ENCODE measurements at regions not wholly inside any gene's neighbourhood (a gene's known extent, or its start where the extent isn't known, plus 50 kb on each side); places are given as distances from the start of the nearest gene placed in this dataset.

DNA sequence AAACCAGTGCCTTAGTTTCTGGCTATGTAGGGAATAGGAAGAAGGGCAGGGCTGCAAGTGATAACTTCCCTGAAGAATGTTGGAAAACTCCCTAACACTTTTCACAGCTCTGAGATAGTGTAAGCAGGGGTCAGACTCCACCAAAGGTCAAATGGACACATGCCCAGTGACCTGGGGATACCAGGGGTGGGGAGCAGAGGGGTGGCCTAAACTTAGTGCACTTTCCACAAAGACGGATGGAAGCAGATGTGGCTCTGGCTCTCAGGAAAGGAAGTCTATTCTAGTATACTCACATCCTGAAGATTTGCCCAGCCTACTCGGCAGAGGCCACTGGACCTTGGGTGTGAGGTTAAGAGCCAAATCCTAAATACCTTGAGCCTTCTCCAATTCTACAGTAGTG lies 285.8 kb downstream of the NUAK1 start:
- TF ChIP-seq POLR2A (IDR thresholded peaks at IDR 0.05; ENCODE audit: borderline replicate concordance, extremely low read depth, insufficient read depth, insufficient read length): no peak
- TF ChIP-seq, protein P1, sequence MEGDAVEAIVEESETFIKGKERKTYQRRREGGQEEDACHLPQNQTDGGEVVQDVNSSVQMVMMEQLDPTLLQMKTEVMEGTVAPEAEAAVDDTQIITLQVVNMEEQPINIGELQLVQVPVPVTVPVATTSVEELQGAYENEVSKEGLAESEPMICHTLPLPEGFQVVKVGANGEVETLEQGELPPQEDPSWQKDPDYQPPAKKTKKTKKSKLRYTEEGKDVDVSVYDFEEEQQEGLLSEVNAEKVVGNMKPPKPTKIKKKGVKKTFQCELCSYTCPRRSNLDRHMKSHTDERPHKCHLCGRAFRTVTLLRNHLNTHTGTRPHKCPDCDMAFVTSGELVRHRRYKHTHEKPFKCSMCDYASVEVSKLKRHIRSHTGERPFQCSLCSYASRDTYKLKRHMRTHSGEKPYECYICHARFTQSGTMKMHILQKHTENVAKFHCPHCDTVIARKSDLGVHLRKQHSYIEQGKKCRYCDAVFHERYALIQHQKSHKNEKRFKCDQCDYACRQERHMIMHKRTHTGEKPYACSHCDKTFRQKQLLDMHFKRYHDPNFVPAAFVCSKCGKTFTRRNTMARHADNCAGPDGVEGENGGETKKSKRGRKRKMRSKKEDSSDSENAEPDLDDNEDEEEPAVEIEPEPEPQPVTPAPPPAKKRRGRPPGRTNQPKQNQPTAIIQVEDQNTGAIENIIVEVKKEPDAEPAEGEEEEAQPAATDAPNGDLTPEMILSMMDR (IDR thresholded peaks at IDR 0.05 in 2 of 3, conservative IDR thresholded peaks at IDR 0.05 in 1 of 3; ENCODE audit: borderline replicate concordance in 1 of 3, insufficient read depth in 1 of 3, low read depth in 2 of 3, low read length in 2 of 3): no peak
- TF ChIP-seq, protein P2, sequence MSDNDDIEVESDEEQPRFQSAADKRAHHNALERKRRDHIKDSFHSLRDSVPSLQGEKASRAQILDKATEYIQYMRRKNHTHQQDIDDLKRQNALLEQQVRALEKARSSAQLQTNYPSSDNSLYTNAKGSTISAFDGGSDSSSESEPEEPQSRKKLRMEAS (IDR thresholded peaks at IDR 0.05): no peak
